HG02973 (cell line): ENCODE measurements at regions not wholly inside any gene's neighbourhood (a gene's known extent, or its start where the extent isn't known, plus 50 kb on each side); places are given as distances from the start of the nearest gene placed in this dataset.
A peak's percentile ranks its signal among the peaks of the same experiment; 100 is the strongest.
"Not testable (repeated sequence)": the region's sequence is repeated elsewhere in the genome, so short reads cannot be mapped to it uniquely, and the experiment has no call there.

Experiments
- ATAC-seq: cut with Tn5 transposase; IDR thresholded peaks from one replicate; pipeline ENCODE4 v1.9.1; 2021; ENCODE audit warnings: moderate library complexity; ENCODE audit not compliant: unreplicated experiment

- ATAC-seq: no peak
Observed at GRCh38 chr6:137610702-137611101, 116.5 kb upstream of the OLIG3 start.

- ATAC-seq: no peak
Observed at GRCh38 chr6:137623293-137623692, 129.1 kb upstream of the OLIG3 start.

GRCh38 chr6:137625100-137625661 lies 131.0 kb upstream of the OLIG3 start:
- ATAC-seq: no peak

GRCh38 chr6:137625808-137626207 lies 131.6 kb upstream of the OLIG3 start:
- no peak for ATAC-seq

GRCh38 chr6:137630666-137631065 lies 136.5 kb upstream of the OLIG3 start:
- ATAC-seq: no peak

GRCh38 chr6:137631323-137631722 lies 137.1 kb upstream of the OLIG3 start:
- peak; percentile 55 for ATAC-seq

GRCh38 chr6:137634177-137634576 lies 140.0 kb upstream of the OLIG3 start:
- not testable (repeated sequence) for ATAC-seq

GRCh38 chr6:137637121-137637520 lies 142.9 kb upstream of the OLIG3 start:
- ATAC-seq: no peak

- no peak for ATAC-seq
Observed at GRCh38 chr6:137638926-137639706, 144.9 kb upstream of the OLIG3 start.

GRCh38 chr6:137640086-137640485 lies 145.9 kb upstream of the OLIG3 start:
- ATAC-seq: no peak

GRCh38 chr6:137641474-137642077 lies 147.4 kb upstream of the OLIG3 start:
- ATAC-seq: no peak

GRCh38 chr6:137643210-137643609 lies 149.0 kb upstream of the OLIG3 start:
- ATAC-seq: not testable (repeated sequence)

- ATAC-seq: not testable (repeated sequence)
Observed at GRCh38 chr6:137643644-137644043, 149.4 kb upstream of the OLIG3 start.

- no peak for ATAC-seq
Observed at GRCh38 chr6:137645850-137646249, 151.7 kb upstream of the OLIG3 start.

GRCh38 chr6:137646484-137646883 lies 152.3 kb upstream of the OLIG3 start:
- ATAC-seq: no peak

GRCh38 chr6:137647762-137648447 lies 153.7 kb upstream of the OLIG3 start:
- ATAC-seq: no peak

GRCh38 chr6:137650720-137651119 lies 156.5 kb upstream of the OLIG3 start:
- ATAC-seq: no peak

GRCh38 chr6:137651178-137651577 lies 157.0 kb upstream of the OLIG3 start:
- no peak for ATAC-seq

GRCh38 chr6:137651591-137652335 lies 157.6 kb upstream of the OLIG3 start:
- no peak for ATAC-seq

- no peak for ATAC-seq
Observed at GRCh38 chr6:137652961-137653705, 158.9 kb upstream of the OLIG3 start.
